ENCODE measurements at regions not wholly inside any gene's neighbourhood (a gene's known extent, or its start where the extent isn't known, plus 50 kb on each side); places are given as distances from the start of the nearest gene placed in this dataset.
"Not testable (repeated sequence)": the region's sequence is repeated elsewhere in the genome, so short reads cannot be mapped to it uniquely, and the experiment has no call there.

DNA sequence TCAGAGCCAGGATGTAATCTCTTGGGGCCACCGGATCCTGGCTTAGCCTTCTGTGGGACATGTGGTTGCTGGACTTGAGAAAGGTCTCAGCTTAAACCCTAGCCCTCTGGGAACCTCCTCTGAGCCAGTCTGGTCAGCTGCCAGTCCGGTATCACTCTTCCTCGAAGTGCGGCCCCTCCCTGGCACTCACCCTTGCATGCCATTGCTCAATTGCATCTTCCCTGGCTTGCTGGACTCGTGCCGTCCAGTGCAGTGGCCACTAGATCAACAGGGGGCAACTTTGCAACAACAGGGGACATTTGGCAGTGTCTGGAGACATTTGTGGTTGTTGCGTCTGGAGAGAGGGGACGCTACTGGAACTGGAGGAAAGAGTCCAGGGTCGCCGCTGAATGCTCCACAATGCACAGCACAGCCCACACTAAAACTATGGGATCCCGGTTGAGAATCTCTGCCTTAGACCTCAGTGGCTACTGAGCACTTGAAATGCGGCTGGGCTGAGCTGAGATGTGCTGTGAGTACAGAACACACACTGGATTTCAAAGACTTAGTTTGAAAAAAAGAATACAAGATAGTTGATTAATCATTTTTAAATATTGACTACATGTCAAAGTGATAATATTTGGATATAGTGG, 152.1 kb downstream of the TFAP2C start:
- DNase-seq (ENCODE audit: low spot score in 2 of 2) (no peak), ATAC-seq (no peak)
- Mint-ChIP-seq H3K9me3 (no peaks in the 10 kb centered on the region), H3K27ac (no peak overlapping the region), H3K36me3 (no peaks in the 10 kb centered on the region)

DNA sequence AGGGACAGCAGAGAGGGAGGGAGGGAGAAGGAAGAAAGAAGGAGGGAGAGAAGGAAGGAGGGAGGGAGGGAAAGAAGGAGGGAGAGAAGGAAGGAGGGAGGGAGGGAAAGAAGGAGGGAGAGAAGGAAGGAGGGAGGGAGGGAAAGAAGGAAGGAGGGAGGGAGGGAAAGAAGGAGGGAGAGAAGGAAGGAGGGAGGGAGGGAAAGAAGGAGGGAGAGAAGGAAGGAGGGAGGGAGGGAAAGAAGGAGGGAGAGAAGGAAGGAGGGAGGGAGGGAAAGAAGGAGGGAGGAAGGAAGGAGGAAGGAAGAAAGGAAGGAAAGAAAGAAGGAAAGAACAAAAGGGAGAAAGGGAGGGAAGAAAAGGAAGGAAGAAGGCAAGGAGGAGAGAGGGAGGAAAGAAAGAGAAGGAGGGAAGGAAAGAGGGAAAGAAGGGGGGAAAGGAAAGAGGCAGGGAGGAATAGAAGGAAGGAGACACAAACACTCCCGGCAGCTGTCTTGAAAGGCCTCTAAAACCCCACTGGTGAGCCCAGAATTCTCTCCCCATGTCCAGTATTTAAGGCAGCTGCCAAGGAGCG, 153.0 kb downstream of the TFAP2C start:
- H3K36me3 Mint-ChIP-seq; H3K27ac Mint-ChIP-seq; DNase-seq (ENCODE audit: low spot score in 2 of 2); ATAC-seq; H3K9me3 Mint-ChIP-seq: not testable (repeated sequence)

DNA sequence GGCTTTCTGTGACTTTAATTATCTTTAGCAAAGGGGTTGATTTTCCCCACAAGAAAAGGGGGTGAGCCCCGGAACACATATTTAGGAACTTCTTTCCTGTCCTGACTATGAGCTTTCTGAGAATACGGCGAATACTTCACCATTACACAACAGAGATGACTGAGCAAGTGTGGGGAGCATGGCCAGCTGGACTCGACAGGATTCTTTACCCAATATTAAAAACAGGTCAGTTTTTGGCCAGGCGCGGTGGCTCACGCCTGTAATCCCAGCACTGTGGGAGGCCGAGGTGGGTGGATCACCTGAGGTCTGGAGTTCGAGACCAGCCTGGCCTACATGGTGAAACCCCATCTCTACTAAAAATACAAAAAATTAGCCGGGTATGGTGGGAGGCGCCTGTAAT, 153.7 kb downstream of the TFAP2C start:
- H3K9me3 Mint-ChIP-seq; ATAC-seq; H3K27ac Mint-ChIP-seq; DNase-seq (ENCODE audit: low spot score in 2 of 2); H3K36me3 Mint-ChIP-seq: not testable (repeated sequence)

DNA sequence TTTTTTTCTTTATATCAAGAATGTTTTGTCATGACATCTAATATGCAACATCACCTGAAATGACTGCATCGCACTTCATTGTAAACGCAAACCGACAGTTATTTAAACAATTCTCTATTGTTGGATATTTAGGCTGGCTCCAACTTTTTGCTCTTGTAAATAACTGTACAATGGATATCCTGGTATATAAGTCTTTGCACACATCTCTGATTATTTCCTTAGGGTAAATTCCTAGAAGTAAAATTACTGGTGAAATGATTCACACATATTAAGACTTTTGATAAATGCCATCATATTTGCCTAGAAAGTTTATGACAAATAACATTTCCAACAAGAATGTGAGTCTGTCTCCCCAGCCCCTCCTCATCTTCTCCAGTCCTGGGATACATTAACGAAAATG, 154.7 kb downstream of the TFAP2C start:
- Mint-ChIP-seq H3K27ac (no peak overlapping the region), H3K36me3 (no peaks in the 10 kb centered on the region), H3K9me3 (no peaks in the 10 kb centered on the region)
- DNase-seq (ENCODE audit: low spot score in 2 of 2) (no peak), ATAC-seq (no peak)

DNA sequence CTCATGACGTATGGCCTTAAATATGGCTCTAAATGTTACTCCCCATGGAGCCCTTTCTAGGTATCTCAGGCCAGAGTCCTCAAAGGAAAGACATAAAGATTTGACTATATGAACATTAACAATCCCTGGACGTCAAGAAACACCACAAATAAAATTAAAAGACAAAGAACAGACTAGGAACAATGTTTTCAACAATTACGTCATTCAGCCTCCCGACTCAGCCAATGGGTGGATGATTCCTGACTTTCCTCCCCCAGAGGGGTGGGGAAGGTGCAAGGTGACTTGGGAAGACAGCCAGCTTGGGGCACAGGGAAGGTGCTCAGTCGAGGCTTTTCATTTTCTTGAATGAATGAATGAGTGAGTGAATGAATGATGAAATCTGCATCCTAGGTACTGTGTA, 157.4 kb downstream of the TFAP2C start:
- H3K27ac Mint-ChIP-seq: no peak overlapping the region
- H3K36me3 Mint-ChIP-seq: no peaks in the 10 kb centered on the region
- H3K9me3 Mint-ChIP-seq: no peaks in the 10 kb centered on the region
- DNase-seq (ENCODE audit: low spot score in 2 of 2) (no peak), ATAC-seq (no peak)

DNA sequence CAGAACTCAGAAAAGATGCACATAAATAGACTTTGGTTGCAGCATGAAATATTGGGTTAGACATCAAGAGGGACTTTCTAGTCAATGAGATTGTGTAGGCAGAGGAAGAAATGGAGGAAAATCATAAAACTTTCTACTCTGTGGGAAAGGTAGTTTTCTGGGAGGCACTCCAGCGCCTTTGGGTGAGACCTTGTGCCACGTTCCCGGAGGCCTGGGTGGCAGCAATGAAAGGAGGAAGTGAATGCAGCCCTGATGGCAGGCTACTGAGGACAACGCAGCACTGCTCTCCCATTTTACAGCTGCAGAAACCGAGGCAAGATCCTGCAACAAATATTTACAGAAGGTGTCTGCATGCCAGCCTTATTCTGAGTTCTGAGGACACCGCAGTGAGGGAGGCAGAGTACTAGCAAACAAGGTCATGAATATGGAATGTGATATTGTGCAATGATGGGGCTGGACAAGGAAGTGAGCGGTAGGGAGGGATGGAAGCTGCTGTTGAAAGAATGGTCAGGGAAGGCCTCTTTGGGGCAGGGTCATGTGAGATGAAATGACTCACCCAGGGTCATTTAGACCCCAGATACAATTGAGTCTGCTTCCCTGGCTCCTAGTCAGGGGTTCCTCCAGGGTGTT, 159.1 kb downstream of the TFAP2C start:
- Mint-ChIP-seq H3K36me3 (no peaks in the 10 kb centered on the region), H3K9me3 (no peaks in the 10 kb centered on the region), H3K27ac (no peak overlapping the region)
- DNase-seq (ENCODE audit: low spot score in 2 of 2) (no peak), ATAC-seq (no peak)

DNA sequence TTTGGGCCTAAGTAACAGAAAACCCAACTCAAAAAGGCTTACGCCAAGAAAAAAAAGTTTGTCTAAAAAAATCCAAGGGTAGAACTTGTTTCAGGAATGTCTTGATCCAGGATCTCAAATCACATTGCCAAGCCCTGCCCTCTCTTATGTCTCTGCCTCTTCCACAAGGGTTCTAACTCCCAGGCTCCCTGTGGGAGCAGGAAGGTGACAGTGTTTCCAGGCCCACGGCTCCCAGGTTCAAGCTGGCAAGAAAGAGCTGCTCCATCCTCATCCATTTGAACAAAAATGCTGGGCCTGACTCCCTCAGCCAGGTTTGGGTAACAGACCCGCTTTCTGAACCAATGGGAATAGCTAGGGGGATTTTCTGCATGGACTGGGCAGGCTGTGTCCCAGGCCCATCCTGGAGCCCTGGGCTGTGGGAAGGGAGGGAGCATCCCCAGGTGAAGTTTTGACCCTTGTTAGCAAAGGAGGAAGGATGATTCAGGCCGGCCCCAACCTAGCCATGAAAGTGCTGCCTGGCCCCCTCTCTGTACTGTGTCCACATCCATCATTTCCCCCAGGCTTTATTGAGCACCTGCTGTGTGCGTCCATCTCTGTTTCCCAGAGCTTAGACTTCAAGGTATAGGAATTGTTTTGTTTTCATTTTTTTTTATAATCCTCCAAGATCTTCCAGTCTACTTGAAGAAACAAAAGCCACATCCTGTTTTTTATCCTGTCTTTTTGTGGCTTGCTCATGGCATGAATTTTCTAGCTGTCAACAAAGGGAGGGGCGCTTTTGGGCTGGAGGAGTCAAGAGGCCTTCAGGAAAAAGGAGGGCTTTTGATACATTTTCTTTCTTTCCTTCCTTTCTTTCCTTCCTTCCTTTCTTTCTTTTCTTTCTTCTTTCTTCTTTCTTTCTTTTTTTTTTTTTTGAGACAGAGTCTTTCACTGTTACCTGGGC, 159.8 kb downstream of the TFAP2C start:
- Mint-ChIP-seq H3K27ac (no peak overlapping the region), H3K9me3 (no peaks in the 10 kb centered on the region), H3K36me3 (no peaks in the 10 kb centered on the region)
- ATAC-seq: no peak
- no peak for DNase-seq (ENCODE audit: low spot score in 2 of 2)

DNA sequence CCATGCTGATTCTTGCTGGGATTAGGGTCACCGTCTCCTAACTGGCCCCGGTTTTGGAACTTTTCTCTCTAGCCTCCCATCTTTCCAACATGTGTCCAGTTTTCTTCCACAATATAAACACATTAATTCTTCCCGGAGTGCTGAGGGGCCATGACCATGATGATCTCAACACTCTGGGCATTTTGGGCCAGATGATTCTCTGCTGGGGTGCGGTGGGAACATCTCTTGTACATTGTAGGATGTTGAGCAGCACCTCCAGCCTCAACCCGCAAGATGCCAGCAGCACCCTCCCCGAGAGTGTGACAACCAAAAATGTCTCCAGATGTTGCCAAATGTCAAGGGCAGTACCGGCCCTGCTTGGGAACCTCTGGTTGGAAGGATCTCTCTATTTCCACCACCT, 164.8 kb downstream of the TFAP2C start:
- Mint-ChIP-seq H3K36me3 (peaks cover 6% of the 10 kb centered on the region in 2 donors), H3K9me3 (peaks cover 5 to 6% of the 10 kb centered on the region in 2 donors), H3K27ac (peak overlapping the region in 1 of 2 donors; percentile 27)
- ATAC-seq (no peak), DNase-seq (ENCODE audit: low spot score in 2 of 2) (no peak)

DNA sequence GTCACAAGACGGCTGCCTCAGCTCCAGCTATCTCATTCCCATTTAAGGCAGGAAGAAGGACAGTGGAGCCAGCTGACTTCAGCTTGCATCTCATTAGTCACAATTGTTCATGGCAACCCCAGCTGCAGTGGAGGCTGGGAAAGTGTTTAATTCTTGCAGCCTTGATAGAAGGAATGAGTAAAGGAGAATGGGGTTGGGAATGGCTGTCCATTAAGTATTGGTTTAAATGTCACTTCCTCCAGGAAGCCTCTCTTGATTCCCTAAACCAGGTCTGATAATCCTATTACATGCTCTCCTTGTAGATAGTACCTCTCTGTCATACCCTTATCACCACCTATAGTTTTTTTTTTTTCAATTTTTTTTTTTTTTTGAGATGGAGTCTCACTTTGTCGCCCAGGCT, 166.4 kb downstream of the TFAP2C start:
- Mint-ChIP-seq H3K9me3 (peaks cover 5 to 6% of the 10 kb centered on the region in 2 donors), H3K36me3 (peaks cover 6% of the 10 kb centered on the region in 2 donors), H3K27ac (no peak overlapping the region)
- ATAC-seq: no peak
- no peak for DNase-seq (ENCODE audit: low spot score in 2 of 2)

DNA sequence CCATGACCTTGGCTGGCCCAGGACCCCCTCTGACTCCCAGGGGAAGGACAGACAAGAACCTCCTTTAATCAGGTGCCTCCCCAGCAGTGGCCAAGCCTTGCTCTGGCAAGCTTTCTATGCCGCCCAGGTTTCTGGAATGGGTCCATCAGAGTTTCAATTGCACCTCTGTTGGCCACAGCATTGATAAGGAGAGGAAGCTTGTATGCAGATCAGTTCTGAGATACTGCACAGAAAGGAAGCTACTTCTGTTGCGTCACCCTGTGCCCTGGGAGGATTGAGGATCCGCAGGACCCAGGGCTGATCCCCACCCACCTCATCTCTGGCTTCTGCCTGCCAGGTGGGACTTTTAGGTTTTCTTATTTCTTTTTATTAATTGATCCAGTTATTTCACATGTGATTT, 167.2 kb downstream of the TFAP2C start:
- peaks cover 6% of the 10 kb centered on the region in 2 donors for H3K36me3 Mint-ChIP-seq
- ATAC-seq (no peak), DNase-seq (ENCODE audit: low spot score in 2 of 2) (no peak)
- no peak overlapping the region for H3K27ac Mint-ChIP-seq
- H3K9me3 Mint-ChIP-seq: peaks cover 5 to 6% of the 10 kb centered on the region in 2 donors

DNA sequence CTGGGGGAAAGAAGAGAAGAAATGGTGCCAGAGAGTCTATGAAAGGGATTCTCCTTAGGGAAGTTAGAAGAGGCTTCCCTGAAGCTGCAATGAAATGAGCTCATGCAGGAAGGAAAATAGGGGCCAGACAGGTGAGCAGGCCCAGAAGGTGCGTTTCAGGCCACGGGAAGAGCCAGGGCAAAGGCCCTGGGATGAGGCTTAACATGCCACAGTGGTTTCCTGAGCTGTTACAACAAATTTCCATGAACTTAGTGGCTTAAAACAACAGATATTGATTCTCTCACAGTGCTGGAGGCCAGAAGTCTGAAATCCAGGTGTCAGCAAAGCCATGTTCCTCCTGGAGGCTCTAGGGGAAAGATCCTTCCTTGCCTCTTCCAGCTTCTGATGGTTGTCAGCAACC, 167.9 kb downstream of the TFAP2C start:
- Mint-ChIP-seq H3K27ac (no peak overlapping the region), H3K36me3 (peaks cover 6% of the 10 kb centered on the region in 2 donors), H3K9me3 (peaks cover 5 to 6% of the 10 kb centered on the region in 2 donors)
- DNase-seq (ENCODE audit: low spot score in 2 of 2) (no peak), ATAC-seq (no peak)

DNA sequence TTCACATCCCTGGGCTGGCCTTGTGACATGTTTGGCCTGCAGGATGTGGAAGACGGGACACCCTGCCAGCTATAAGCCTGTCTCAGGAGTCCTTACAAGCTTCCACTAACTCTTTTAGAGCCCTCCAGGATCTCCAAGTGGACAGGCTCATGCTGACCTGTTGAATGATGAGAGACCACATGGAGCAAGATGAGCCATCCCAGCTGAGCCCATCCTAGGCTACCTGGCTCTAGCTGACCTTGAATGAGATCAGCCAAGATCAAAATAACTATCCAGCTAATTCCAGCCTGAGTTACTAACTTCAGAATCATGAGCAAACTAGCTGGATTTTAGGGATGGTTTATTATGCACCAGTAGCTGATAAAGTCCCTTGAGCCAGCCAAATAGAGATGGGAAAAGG, 169.5 kb downstream of the TFAP2C start:
- no peak for ATAC-seq

DNA sequence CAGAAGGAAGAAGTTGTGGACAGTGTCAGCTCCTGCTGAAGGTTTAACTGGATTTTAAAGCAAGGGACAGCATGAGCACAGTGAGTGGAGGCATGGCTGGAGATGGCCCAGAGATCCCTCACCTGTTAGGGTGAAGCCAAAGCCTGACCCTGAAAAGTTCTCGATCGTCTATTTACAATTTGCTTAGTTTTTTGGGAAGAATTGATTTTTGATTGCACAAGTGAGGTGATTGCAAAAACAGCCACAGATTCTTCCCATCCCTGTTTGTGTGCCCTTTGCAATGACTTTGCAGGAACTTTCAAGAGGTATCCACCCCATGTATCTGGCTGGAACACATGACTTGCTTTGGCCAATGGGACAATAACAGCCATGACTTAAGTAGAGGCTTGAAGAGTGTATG, 170.1 kb downstream of the TFAP2C start:
- H3K9me3 Mint-ChIP-seq: peaks cover 5 to 6% of the 10 kb centered on the region in 2 donors
- DNase-seq (ENCODE audit: low spot score in 2 of 2) (no peak), ATAC-seq (no peak)
- peaks cover 6% of the 10 kb centered on the region in 2 donors for H3K36me3 Mint-ChIP-seq
- no peak overlapping the region for H3K27ac Mint-ChIP-seq

More for the DNA sequence above, 169.5 kb downstream of the TFAP2C start:
- DNase-seq (ENCODE audit: low spot score in 2 of 2): no peak
- peaks cover 6% of the 10 kb centered on the region in 2 donors for H3K36me3 Mint-ChIP-seq
- no peak overlapping the region for H3K27ac Mint-ChIP-seq
- peaks cover 5 to 6% of the 10 kb centered on the region in 2 donors for H3K9me3 Mint-ChIP-seq

DNA sequence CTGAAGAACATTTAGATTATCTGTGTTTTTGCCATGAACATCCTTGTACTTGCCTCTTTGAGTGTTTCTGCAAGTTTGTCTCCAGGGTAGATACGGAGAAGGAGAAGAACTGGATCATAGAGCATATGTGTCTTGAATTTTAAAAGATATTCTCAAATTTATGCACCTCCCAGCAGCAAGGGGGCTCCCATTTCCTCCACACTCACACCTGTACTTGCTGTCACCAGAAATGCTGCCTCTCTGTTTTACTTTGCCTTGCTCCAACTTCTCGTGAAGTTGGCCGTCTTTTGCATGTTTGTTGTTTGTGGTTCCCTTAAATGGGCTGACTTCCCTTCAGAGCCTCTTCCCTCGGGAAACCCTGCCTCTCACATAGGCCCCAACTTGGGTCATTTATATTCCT, 171.0 kb downstream of the TFAP2C start:
- Mint-ChIP-seq H3K9me3 (peaks cover 5 to 6% of the 10 kb centered on the region in 2 donors), H3K36me3 (peaks cover 6% of the 10 kb centered on the region in 2 donors), H3K27ac (no peak overlapping the region)
- no peak for ATAC-seq
- DNase-seq (ENCODE audit: low spot score in 2 of 2): no peak

DNA sequence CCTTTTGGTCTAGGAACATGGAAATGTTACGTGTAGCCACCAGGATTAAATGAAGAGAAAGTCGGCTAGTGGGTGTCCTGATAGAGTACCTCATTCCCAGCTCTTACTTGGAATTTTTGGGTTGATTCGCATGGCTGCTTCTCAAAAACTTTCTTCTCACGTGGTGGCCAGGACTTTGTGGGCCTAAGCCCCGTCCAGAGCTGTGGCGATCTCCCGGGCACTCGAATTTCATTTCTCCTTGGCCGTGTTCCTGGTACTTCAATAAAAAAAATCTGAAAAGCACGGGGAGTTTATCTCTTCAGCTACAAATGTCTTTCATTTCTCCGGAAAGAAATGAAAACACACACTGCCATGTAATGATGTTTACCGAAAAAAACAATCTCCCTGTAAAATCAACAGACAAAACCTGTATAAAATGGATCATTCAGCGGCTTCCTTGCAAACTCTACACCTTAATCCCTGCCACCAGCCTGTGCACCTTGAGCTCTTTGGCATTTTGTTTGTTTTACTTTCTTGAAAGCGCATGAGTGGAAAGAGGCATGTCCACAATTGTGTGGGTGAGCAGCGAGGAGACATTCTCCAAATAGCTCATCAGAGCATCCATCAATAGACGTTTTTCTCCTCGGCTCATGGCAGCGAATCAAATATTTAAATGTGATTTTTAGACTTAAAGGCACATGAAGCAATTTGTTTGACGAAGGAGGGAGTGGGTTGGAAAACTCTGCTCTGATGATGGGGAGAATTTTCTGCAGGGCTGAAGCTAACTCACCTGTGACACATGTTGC, 173.1 kb downstream of the TFAP2C start:
- DNase-seq (ENCODE audit: low spot score in 2 of 2): no peak
- ATAC-seq: no peak
- H3K9me3 Mint-ChIP-seq: peaks cover 5 to 6% of the 10 kb centered on the region in 2 donors
- H3K27ac Mint-ChIP-seq: no peak overlapping the region
- peaks cover 6% of the 10 kb centered on the region in 2 donors for H3K36me3 Mint-ChIP-seq

DNA sequence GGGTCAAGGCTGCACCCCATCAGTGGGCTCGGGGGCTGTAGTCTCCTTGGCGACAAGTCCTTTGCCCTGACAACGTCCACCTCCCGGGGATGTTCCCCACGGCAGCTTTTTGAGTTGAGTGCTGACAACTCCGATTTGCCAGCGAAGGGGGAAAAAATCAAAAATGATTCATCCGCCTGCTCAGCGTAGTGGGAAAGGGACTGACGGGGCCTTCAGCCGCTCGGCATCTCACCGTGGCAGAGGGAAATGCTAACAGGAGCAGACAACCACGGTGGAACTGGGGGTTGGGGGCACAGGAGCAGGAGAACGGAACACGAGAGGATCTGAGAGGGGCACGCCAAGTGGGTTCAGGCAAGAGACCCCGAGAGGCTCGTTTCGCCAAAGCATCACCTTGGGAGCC, 173.7 kb downstream of the TFAP2C start:
- Mint-ChIP-seq H3K27ac (no peak overlapping the region), H3K9me3 (peaks cover 5 to 6% of the 10 kb centered on the region in 2 donors), H3K36me3 (peaks cover 6% of the 10 kb centered on the region in 2 donors)
- ATAC-seq (no peak), DNase-seq (ENCODE audit: low spot score in 2 of 2) (no peak)
